CD14-positive monocyte (primary cell): ENCODE measurements at regions not wholly inside any gene's neighbourhood (a gene's known extent, or its start where the extent isn't known, plus 50 kb on each side); places are given as distances from the start of the nearest gene placed in this dataset.
A peak's percentile ranks its signal among the peaks of the same experiment; 100 is the strongest.

Source experiments
- DNase-seq, 3 donors: peaks; one replicate each; pipeline ENCODE4 v3.0.0-alpha.2; 2011 to 2022
- H2AFZ ChIP-seq: 2 replicates; pipeline ENCODE4 v1.6.0; 2012; ENCODE audit warnings: mild to moderate bottlenecking, low read depth, low read length, inconsistent platforms; ENCODE audit not compliant: insufficient read depth, poor library complexity, severe bottlenecking
- H3K27ac ChIP-seq, 2 donors: 1 replicate in 1 of 2; 2 replicates in 1 of 2; pipeline ENCODE4 v1.5.1; 2012 to 2013; ENCODE audit warnings: low read length in 2 of 2, control low read depth in 1 of 2, inconsistent platforms in 1 of 2, low read depth in 1 of 2, mild to moderate bottlenecking in 1 of 2
- H3K27me3 ChIP-seq, 2 donors: one replicate each; pipeline versions ENCODE4 v1.6.0 to v1.6.1; 2011 to 2013; ENCODE audit warnings: low read length in 2 of 2; ENCODE audit not compliant: control insufficient read depth in 2 of 2, insufficient read depth in 2 of 2
- H3K36me3 ChIP-seq, 2 donors: replicated peaks in 1 of 2; 1 replicate in 1 of 2; 2 replicates in 1 of 2; pipeline versions ENCODE4 v1.5.1 to v1.6.1; 2012 to 2013; ENCODE audit warnings: low read length in 2 of 2, control low read depth in 1 of 2, inconsistent platforms in 1 of 2, mild to moderate bottlenecking in 1 of 2; ENCODE audit not compliant: insufficient read depth in 2 of 2, control insufficient read depth in 1 of 2
- H3K4me1 ChIP-seq, 2 donors: 1 replicate in 1 of 2; 2 replicates in 1 of 2; pipeline versions ENCODE4 v1.5.1 to v1.6.1; 2012 to 2013; ENCODE audit warnings: low read length in 2 of 2, control low read depth in 1 of 2, inconsistent platforms in 1 of 2, mild to moderate bottlenecking in 1 of 2, moderate library complexity in 1 of 2; ENCODE audit not compliant: insufficient read depth in 2 of 2, control insufficient read depth in 1 of 2
- H3K4me2 ChIP-seq: replicated peaks from 2 replicates; pipeline ENCODE3; 2012; ENCODE audit warnings: low read length, moderate library complexity, mild to moderate bottlenecking; ENCODE audit not compliant: poor library complexity, severe bottlenecking; ENCODE audit errors: extremely low read depth
- H3K4me3 ChIP-seq, 3 experiments: fragments of 200-600 bp in 1 of 3; sonication (generic) in 1 of 3; replicated peaks in 1 of 3; 1 replicate in 2 of 3; 2 replicates in 1 of 3; pipeline ENCODE4 v1.5.1; 2011 to 2013; ENCODE audit warnings: low read length in 3 of 3, mild to moderate bottlenecking in 3 of 3, control low read depth in 2 of 3, low read depth in 2 of 3, inconsistent platforms in 1 of 3, moderate library complexity in 1 of 3
- H3K79me2 ChIP-seq: 2 replicates; pipeline ENCODE4 v1.6.0; 2012; ENCODE audit warnings: mild to moderate bottlenecking, control low read depth, inconsistent platforms, low read length, moderate library complexity; ENCODE audit not compliant: insufficient read depth
- H3K9ac ChIP-seq: 2 replicates; pipeline ENCODE4 v1.6.0; 2017; ENCODE audit warnings: low read length, mild to moderate bottlenecking; ENCODE audit not compliant: insufficient read depth, poor library complexity, severe bottlenecking
- H3K9me3 ChIP-seq, 2 donors: replicated peaks in 1 of 2; 1 replicate in 1 of 2; 2 replicates in 1 of 2; pipeline versions ENCODE4 v1.5.1 to v1.6.1; 2012 to 2013; ENCODE audit warnings: low read length in 2 of 2, control low read depth in 1 of 2; ENCODE audit not compliant: control insufficient read depth in 1 of 2, insufficient read depth in 1 of 2
- H4K20me1 ChIP-seq: 2 replicates; pipeline ENCODE4 v1.6.0; 2012; ENCODE audit warnings: mild to moderate bottlenecking, low read length, control low read depth, moderate library complexity; ENCODE audit not compliant: insufficient read depth
- H3K27ac Mint-ChIP-seq, 7 donors: one replicate each; pipeline ENCODE4 v1.8.0; 2020; ENCODE audit warnings: mild to moderate bottlenecking in 7 of 7, mixed read lengths in 7 of 7, moderate library complexity in 6 of 7, inconsistent platforms in 2 of 7
- H3K27me3 Mint-ChIP-seq, 3 donors: one replicate each; pipeline ENCODE4 v1.8.0; 2021 to 2022; ENCODE audit warnings: low read depth in 3 of 3, mild to moderate bottlenecking in 3 of 3, mixed read lengths in 3 of 3, moderate library complexity in 3 of 3, inconsistent platforms in 1 of 3
- H3K36me3 Mint-ChIP-seq, 2 donors: one replicate each; pipeline ENCODE4 v1.8.0; 2020; ENCODE audit warnings: mixed read lengths in 2 of 2, inconsistent platforms in 1 of 2, mild to moderate bottlenecking in 1 of 2
- H3K4me1 Mint-ChIP-seq: one replicate; pipeline ENCODE4 v1.8.0; 2020; ENCODE audit warnings: mild to moderate bottlenecking, mixed read lengths
- H3K4me3 Mint-ChIP-seq, 2 donors: one replicate each; pipeline ENCODE4 v1.8.0; 2020; ENCODE audit warnings: mild to moderate bottlenecking in 2 of 2, mixed read lengths in 2 of 2, moderate library complexity in 1 of 2
- H3K9me3 Mint-ChIP-seq, 7 donors: one replicate each; pipeline ENCODE4 v1.8.0; 2020 to 2022; ENCODE audit warnings: mixed read lengths in 7 of 7, mild to moderate bottlenecking in 6 of 7, moderate library complexity in 6 of 7, inconsistent platforms in 2 of 7
- WGBS: methylation state at CpG from one replicate; pipeline ENCODE4 v1.1.5; 2013; ENCODE audit warnings: missing lambda C conversion rate; ENCODE audit not compliant: insufficient coverage; 5-methylcytosine and 5-hydroxymethylcytosine counted together
- intact Hi-C, 2 donors: fragments of 100-400 bp; cut with micrococcal nuclease; formaldehyde crosslinking; loops; one replicate each; pipeline versions ENCODE4 v1.15.0 to v1.15.1; 2023
- TF ChIP-seq, protein P1 (sequence below): fragments of 200-600 bp; IDR thresholded peaks from one replicate; pipeline ENCODE4 v1.8.0; 2022; ENCODE audit warnings: antibody characterized with exemption, mild to moderate bottlenecking

GRCh38 chr2:111659361-111660333, 224.3 kb downstream of the ANAPC1 start:
- no peaks in the 10 kb centered on the region for H3K27me3 ChIP-seq
- 60% methylated on average over 4 of the region's 13 CpGs for WGBS
- intact Hi-C loops, result loop anchor here in 1 of 2 donors (5.0 kb wide), 2 partner anchors 38 to 42 kb away; no protein-coding TSS in a partner anchor
- H2AFZ ChIP-seq, result peak overlapping the region; percentile 22
- peak overlapping the region; percentile 86 to 91 for H3K27ac ChIP-seq
- H3K4me1 ChIP-seq, result peaks cover 44 to 56% of the 10 kb centered on the region in 2 donors
- peak overlapping the region; percentile 48 for H3K9ac ChIP-seq
- H3K36me3 ChIP-seq, result no peaks in the 10 kb centered on the region
- TF ChIP-seq, protein P1, sequence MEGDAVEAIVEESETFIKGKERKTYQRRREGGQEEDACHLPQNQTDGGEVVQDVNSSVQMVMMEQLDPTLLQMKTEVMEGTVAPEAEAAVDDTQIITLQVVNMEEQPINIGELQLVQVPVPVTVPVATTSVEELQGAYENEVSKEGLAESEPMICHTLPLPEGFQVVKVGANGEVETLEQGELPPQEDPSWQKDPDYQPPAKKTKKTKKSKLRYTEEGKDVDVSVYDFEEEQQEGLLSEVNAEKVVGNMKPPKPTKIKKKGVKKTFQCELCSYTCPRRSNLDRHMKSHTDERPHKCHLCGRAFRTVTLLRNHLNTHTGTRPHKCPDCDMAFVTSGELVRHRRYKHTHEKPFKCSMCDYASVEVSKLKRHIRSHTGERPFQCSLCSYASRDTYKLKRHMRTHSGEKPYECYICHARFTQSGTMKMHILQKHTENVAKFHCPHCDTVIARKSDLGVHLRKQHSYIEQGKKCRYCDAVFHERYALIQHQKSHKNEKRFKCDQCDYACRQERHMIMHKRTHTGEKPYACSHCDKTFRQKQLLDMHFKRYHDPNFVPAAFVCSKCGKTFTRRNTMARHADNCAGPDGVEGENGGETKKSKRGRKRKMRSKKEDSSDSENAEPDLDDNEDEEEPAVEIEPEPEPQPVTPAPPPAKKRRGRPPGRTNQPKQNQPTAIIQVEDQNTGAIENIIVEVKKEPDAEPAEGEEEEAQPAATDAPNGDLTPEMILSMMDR, result no peak
- Mint-ChIP-seq H3K27ac (peak overlapping the region; percentile 93 to 97 (median 95)), H3K4me3 (peak overlapping the region in 1 of 2 donors; percentile 21), H3K36me3 (peaks cover 4 to 11% of the 10 kb centered on the region in 2 donors), H3K4me1 (peaks cover 58% of the 10 kb centered on the region), H3K9me3 (peaks cover 0 to 3% (median 0%) of the 10 kb centered on the region in 7 donors), H3K27me3 (peaks cover 0 to 5% (median 2%) of the 10 kb centered on the region in 3 donors)
- peak; percentile 90 to 97 (median 92) for DNase-seq
- H3K9me3 ChIP-seq, result no peaks in the 10 kb centered on the region
- peak overlapping the region in 1 of 3 experiments; percentile 11 for H3K4me3 ChIP-seq
- H4K20me1 ChIP-seq, result no peaks in the 10 kb centered on the region
- H3K4me2 ChIP-seq, result peak overlapping the region; percentile 37
- H3K79me2 ChIP-seq, result no peaks in the 10 kb centered on the region

DNA sequence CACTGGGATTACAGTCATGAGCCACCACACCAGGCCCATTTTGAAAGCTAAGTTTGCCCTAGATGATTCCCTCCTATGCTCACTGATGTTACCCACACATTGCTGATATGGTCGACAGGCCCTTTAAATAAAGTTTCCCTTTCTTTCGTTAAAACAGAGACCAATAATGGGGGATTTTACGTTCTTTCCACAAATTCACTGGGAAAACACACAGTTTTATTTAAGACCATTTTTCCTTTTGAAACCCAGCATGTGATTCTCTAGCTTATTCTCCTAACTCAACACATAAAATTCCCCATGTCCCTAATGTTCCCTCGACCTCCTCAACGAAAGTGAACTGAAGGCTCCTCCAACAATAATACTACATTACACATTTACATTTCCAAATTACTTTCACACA, 223.2 kb downstream of the ANAPC1 start:
- peaks cover 0 to 5% (median 2%) of the 10 kb centered on the region in 3 donors for H3K27me3 Mint-ChIP-seq
- Histone ChIP-seq H4K20me1 (no peaks in the 10 kb centered on the region), H3K4me1 (peaks cover 54 to 67% of the 10 kb centered on the region in 2 donors), H3K9ac (no peak overlapping the region), H3K27ac (peak overlapping the region in 1 of 2 donors; percentile 91), H3K79me2 (no peaks in the 10 kb centered on the region), H2AFZ (no peak overlapping the region), H3K36me3 (no peaks in the 10 kb centered on the region), H3K9me3 (no peaks in the 10 kb centered on the region), H3K4me2 (no peak overlapping the region), H3K27me3 (no peaks in the 10 kb centered on the region), H3K4me3 (no peak overlapping the region)
- H3K27ac Mint-ChIP-seq, result peak overlapping the region; percentile 5 to 93 (median 22)
- H3K9me3 Mint-ChIP-seq, result peaks cover 0 to 3% (median 0%) of the 10 kb centered on the region in 7 donors
- no peak for DNase-seq
- H3K4me3 Mint-ChIP-seq, result no peak overlapping the region
- TF ChIP-seq, protein P1, result no peak
- 84% methylated on average over 3 of the region's 5 CpGs for WGBS
- peaks cover 58% of the 10 kb centered on the region for H3K4me1 Mint-ChIP-seq
- intact Hi-C loops, result loop anchor here in 1 of 2 donors (5.0 kb wide), 2 partner anchors 36 to 44 kb away; no protein-coding TSS in a partner anchor
- H3K36me3 Mint-ChIP-seq, result peaks cover 4 to 11% of the 10 kb centered on the region in 2 donors
